T1000 (cell line): ENCODE measurements at regions not wholly inside any gene's neighbourhood (a gene's known extent, or its start where the extent isn't known, plus 50 kb on each side); places are given as distances from the start of the nearest gene placed in this dataset.

Experiments
- DNase-seq: peaks from one replicate; lab custom pipeline; 2025; ENCODE audit warnings: mixed read lengths; lab: John Stamatoyannopoulos, UW

GRCh38 chr9:89969156-89969675 lies 364.4 kb downstream of the GADD45G start:
- DNase-seq, result no peak

GRCh38 chr9:89969881-89970639 lies 365.2 kb downstream of the GADD45G start:
- DNase-seq, result no peak

GRCh38 chr9:89970701-89971100 lies 365.9 kb downstream of the GADD45G start:
- DNase-seq, result no peak

GRCh38 chr9:89972535-89972934 lies 367.7 kb downstream of the GADD45G start:
- no peak for DNase-seq

- no peak for DNase-seq
These were observed 369.8 kb downstream of the GADD45G start for GRCh38 chr9:89974582-89974981.

GRCh38 chr9:89975024-89975423 lies 370.2 kb downstream of the GADD45G start:
- no peak for DNase-seq

- DNase-seq, result no peak
These were observed 370.8 kb downstream of the GADD45G start for GRCh38 chr9:89975630-89976029.

GRCh38 chr9:89978185-89978584 lies 373.4 kb downstream of the GADD45G start:
- DNase-seq, result no peak

- no peak for DNase-seq
These were observed 375.8 kb downstream of the GADD45G start for GRCh38 chr9:89980600-89980999.

- no peak for DNase-seq
These were observed 377.2 kb downstream of the GADD45G start for GRCh38 chr9:89982016-89982415.

GRCh38 chr9:89983411-89983810 lies 378.6 kb downstream of the GADD45G start:
- DNase-seq, result no peak

- no peak for DNase-seq
These were observed 379.4 kb downstream of the GADD45G start for GRCh38 chr9:89984214-89984613.

GRCh38 chr9:89985068-89985467 lies 380.3 kb downstream of the GADD45G start:
- DNase-seq, result no peak

GRCh38 chr9:89986190-89986589 lies 381.4 kb downstream of the GADD45G start:
- no peak for DNase-seq

GRCh38 chr9:89988458-89988857 lies 383.6 kb downstream of the GADD45G start:
- DNase-seq, result no peak

- DNase-seq, result no peak
These were observed 386.5 kb downstream of the GADD45G start for GRCh38 chr9:89991204-89991790.

GRCh38 chr9:89992326-89993198 lies 387.8 kb downstream of the GADD45G start:
- no peak for DNase-seq

GRCh38 chr9:89993678-89994630 lies 389.1 kb downstream of the GADD45G start:
- DNase-seq, result no peak

- DNase-seq, result no peak
These were observed 390.3 kb downstream of the GADD45G start for GRCh38 chr9:89994988-89995613.

GRCh38 chr9:89996116-89996515 lies 391.3 kb downstream of the GADD45G start:
- no peak for DNase-seq

- no peak for DNase-seq
These were observed 392.0 kb downstream of the GADD45G start for GRCh38 chr9:89996773-89997172.
